ENCODE measurements at regions not wholly inside any gene's neighbourhood (a gene's known extent, or its start where the extent isn't known, plus 50 kb on each side); places are given as distances from the start of the nearest gene placed in this dataset.
"Not testable (repeated sequence)": the region's sequence is repeated elsewhere in the genome, so short reads cannot be mapped to it uniquely, and the experiment has no call there.

DNA sequence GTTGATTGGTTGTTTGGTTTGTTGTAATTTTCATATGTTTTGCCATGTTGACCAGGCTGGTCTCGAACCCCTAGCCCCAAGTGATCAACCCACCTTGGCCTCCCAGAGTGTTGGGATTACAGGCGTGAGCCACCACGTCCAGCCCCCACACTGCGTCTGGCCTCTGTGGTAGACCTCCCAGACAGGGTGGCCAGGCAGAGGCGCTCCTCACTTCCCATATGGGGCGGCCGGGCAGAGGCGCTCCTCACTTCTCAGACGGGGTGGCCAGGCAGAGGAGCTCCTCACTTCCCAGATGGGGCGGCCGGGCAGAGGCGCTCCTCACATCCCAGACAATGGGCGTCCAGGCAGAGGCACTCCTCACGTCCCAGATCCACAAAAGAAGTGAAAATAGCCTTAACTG, 242.6 kb downstream of the FOXD4L6 start:
- Histone ChIP-seq H3K4me3 (ENCODE audit: low read depth in 1 of 3, low read length in 3 of 3) (peak overlapping the region in 2 of 3 donors; percentile 10 to 16), H3K9me3 (ENCODE audit: control insufficient read depth in 4 of 4, low read length in 3 of 4) (peaks cover 13 to 78% (median 30%) of the 10 kb centered on the region in 4 donors)
- not testable (repeated sequence) for H3K27me3 ChIP-seq (ENCODE audit: control insufficient read depth in 4 of 4, insufficient read depth in 4 of 4, low read length in 3 of 4); H3K9ac ChIP-seq (ENCODE audit: low read depth in 1 of 2, low read length in 2 of 2); H3K4me1 ChIP-seq (ENCODE audit: control insufficient read depth in 4 of 4, insufficient read depth in 4 of 4, low read length in 3 of 4); H3K36me3 ChIP-seq (ENCODE audit: control insufficient read depth in 4 of 4, insufficient read depth in 3 of 4, low read depth in 1 of 4, low read length in 3 of 4); H3K27ac ChIP-seq (ENCODE audit: low read depth in 1 of 2, low read length in 2 of 2); DNase-seq (ENCODE audit: low spot score)
- WGBS = 84% methylated on average over 14 of the region's 14 CpGs

DNA sequence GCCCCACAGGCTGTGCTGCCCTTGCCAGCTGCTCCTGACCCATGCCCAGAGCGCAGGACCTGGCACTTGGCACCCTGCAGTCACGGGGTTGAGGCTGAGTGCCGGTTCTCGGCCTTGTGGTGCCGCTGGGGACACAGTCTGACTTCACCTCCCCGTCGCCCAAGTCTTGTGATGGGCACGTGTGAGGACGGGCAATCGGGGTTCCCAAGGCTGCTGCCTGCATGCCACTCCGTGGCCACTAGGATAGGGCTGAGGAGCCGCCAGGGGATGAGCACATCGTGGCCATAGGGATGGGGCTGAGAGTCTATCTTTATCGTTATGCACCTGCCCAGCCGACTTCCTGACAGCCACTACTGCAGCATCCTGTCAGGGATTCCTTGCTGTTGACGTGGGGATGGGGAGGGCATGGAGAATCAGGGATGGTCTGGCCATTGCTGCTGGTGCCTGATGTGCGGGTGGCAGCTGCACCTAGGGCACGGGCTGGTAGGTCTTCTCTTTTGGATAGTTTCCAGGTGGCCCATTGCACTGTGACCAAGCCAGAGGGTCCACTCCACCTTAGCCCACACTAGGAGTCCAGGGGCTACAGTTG, 243.5 kb downstream of the FOXD4L6 start:
- not testable (repeated sequence) for H3K27ac ChIP-seq (ENCODE audit: low read depth in 1 of 2, low read length in 2 of 2); H3K36me3 ChIP-seq (ENCODE audit: control insufficient read depth in 4 of 4, insufficient read depth in 3 of 4, low read depth in 1 of 4, low read length in 3 of 4); H3K4me1 ChIP-seq (ENCODE audit: control insufficient read depth in 4 of 4, insufficient read depth in 4 of 4, low read length in 3 of 4); H3K27me3 ChIP-seq (ENCODE audit: control insufficient read depth in 4 of 4, insufficient read depth in 4 of 4, low read length in 3 of 4); DNase-seq (ENCODE audit: low spot score); H3K9ac ChIP-seq (ENCODE audit: low read depth in 1 of 2, low read length in 2 of 2)
- Histone ChIP-seq H3K4me3 (ENCODE audit: low read depth in 1 of 3, low read length in 3 of 3) (peak overlapping the region in 2 of 3 donors; percentile 12 to 33), H3K9me3 (ENCODE audit: control insufficient read depth in 4 of 4, low read length in 3 of 4) (peaks cover 13 to 74% (median 32%) of the 10 kb centered on the region in 4 donors)
- WGBS = 85% methylated on average over 18 of the region's 18 CpGs

- H3K27ac ChIP-seq (ENCODE audit: low read depth in 1 of 2, low read length in 2 of 2) = no peak overlapping the region
- H3K4me1 ChIP-seq (ENCODE audit: control insufficient read depth in 4 of 4, insufficient read depth in 4 of 4, low read length in 3 of 4) = no peaks in the 10 kb centered on the region
- H3K9me3 ChIP-seq (ENCODE audit: control insufficient read depth in 4 of 4, low read length in 3 of 4) = peaks cover 15 to 71% (median 29%) of the 10 kb centered on the region in 4 donors
- TF ChIP-seq TAF1 (conservative IDR thresholded peaks at IDR 0.05) (no peak), SP1 (IDR thresholded peaks at IDR 0.05) (no peak), FOXA2 (IDR thresholded peaks at IDR 0.05) (no peak), ATF3 (IDR thresholded peaks at IDR 0.05) (no peak), HNF4G (IDR thresholded peaks at IDR 0.05) (no peak), FOXA1 (IDR thresholded peaks at IDR 0.05) (no peak), GABPA (IDR thresholded peaks at IDR 0.05 in 1 of 2, conservative IDR thresholded peaks at IDR 0.05 in 1 of 2) (no peak), EGR1 (IDR thresholded peaks at IDR 0.05; ENCODE audit: low read depth in 2 of 2) (no peak), JUND (IDR thresholded peaks at IDR 0.05) (no peak), HNF4A (conservative IDR thresholded peaks at IDR 0.05) (no peak), YY1 (IDR thresholded peaks at IDR 0.05) (no peak), RAD21 (IDR thresholded peaks at IDR 0.05) (no peak), NR2F2 (IDR thresholded peaks at IDR 0.05) (no peak), RXRA (IDR thresholded peaks at IDR 0.05) (no peak)
- TF ChIP-seq, protein P1, sequence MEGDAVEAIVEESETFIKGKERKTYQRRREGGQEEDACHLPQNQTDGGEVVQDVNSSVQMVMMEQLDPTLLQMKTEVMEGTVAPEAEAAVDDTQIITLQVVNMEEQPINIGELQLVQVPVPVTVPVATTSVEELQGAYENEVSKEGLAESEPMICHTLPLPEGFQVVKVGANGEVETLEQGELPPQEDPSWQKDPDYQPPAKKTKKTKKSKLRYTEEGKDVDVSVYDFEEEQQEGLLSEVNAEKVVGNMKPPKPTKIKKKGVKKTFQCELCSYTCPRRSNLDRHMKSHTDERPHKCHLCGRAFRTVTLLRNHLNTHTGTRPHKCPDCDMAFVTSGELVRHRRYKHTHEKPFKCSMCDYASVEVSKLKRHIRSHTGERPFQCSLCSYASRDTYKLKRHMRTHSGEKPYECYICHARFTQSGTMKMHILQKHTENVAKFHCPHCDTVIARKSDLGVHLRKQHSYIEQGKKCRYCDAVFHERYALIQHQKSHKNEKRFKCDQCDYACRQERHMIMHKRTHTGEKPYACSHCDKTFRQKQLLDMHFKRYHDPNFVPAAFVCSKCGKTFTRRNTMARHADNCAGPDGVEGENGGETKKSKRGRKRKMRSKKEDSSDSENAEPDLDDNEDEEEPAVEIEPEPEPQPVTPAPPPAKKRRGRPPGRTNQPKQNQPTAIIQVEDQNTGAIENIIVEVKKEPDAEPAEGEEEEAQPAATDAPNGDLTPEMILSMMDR (IDR thresholded peaks at IDR 0.05; ENCODE audit: low read depth, low read length, missing input control) = no peak
- TF ChIP-seq, protein P2, sequence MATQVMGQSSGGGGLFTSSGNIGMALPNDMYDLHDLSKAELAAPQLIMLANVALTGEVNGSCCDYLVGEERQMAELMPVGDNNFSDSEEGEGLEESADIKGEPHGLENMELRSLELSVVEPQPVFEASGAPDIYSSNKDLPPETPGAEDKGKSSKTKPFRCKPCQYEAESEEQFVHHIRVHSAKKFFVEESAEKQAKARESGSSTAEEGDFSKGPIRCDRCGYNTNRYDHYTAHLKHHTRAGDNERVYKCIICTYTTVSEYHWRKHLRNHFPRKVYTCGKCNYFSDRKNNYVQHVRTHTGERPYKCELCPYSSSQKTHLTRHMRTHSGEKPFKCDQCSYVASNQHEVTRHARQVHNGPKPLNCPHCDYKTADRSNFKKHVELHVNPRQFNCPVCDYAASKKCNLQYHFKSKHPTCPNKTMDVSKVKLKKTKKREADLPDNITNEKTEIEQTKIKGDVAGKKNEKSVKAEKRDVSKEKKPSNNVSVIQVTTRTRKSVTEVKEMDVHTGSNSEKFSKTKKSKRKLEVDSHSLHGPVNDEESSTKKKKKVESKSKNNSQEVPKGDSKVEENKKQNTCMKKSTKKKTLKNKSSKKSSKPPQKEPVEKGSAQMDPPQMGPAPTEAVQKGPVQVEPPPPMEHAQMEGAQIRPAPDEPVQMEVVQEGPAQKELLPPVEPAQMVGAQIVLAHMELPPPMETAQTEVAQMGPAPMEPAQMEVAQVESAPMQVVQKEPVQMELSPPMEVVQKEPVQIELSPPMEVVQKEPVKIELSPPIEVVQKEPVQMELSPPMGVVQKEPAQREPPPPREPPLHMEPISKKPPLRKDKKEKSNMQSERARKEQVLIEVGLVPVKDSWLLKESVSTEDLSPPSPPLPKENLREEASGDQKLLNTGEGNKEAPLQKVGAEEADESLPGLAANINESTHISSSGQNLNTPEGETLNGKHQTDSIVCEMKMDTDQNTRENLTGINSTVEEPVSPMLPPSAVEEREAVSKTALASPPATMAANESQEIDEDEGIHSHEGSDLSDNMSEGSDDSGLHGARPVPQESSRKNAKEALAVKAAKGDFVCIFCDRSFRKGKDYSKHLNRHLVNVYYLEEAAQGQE (IDR thresholded peaks at IDR 0.05) = no peak
- TF ChIP-seq, protein P3, sequence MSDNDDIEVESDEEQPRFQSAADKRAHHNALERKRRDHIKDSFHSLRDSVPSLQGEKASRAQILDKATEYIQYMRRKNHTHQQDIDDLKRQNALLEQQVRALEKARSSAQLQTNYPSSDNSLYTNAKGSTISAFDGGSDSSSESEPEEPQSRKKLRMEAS (IDR thresholded peaks at IDR 0.05) = no peak
- TF ChIP-seq, protein P4, sequence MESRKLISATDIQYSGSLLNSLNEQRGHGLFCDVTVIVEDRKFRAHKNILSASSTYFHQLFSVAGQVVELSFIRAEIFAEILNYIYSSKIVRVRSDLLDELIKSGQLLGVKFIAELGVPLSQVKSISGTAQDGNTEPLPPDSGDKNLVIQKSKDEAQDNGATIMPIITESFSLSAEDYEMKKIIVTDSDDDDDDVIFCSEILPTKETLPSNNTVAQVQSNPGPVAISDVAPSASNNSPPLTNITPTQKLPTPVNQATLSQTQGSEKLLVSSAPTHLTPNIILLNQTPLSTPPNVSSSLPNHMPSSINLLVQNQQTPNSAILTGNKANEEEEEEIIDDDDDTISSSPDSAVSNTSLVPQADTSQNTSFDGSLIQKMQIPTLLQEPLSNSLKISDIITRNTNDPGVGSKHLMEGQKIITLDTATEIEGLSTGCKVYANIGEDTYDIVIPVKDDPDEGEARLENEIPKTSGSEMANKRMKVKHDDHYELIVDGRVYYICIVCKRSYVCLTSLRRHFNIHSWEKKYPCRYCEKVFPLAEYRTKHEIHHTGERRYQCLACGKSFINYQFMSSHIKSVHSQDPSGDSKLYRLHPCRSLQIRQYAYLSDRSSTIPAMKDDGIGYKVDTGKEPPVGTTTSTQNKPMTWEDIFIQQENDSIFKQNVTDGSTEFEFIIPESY (IDR thresholded peaks at IDR 0.05) = no peak
- DNase-seq (ENCODE audit: low spot score) = no peak
- H3K36me3 ChIP-seq (ENCODE audit: control insufficient read depth in 4 of 4, insufficient read depth in 3 of 4, low read depth in 1 of 4, low read length in 3 of 4) = no peaks in the 10 kb centered on the region
- no peak overlapping the region for H3K9ac ChIP-seq (ENCODE audit: low read depth in 1 of 2, low read length in 2 of 2)
- WGBS = 91% methylated on average over 40 of the region's 40 CpGs
- H3K4me3 ChIP-seq (ENCODE audit: low read depth in 1 of 3, low read length in 3 of 3) = peak overlapping the region in 2 of 3 donors; percentile 12 to 33
- no peaks in the 10 kb centered on the region for H3K27me3 ChIP-seq (ENCODE audit: control insufficient read depth in 4 of 4, insufficient read depth in 4 of 4, low read length in 3 of 4)
Measured at GRCh38 chr9:40884072-40884901, 244.2 kb downstream of the FOXD4L6 start.
